GM21529 (cell line): ENCODE measurements at regions not wholly inside any gene's neighbourhood (a gene's known extent, or its start where the extent isn't known, plus 50 kb on each side); places are given as distances from the start of the nearest gene placed in this dataset.
"Not testable (repeated sequence)": the region's sequence is repeated elsewhere in the genome, so short reads cannot be mapped to it uniquely, and the experiment has no call there.

Experiments
- ATAC-seq: cut with Tn5 transposase; IDR thresholded peaks from one replicate; pipeline ENCODE4 v1.9.1; 2021; ENCODE audit not compliant: unreplicated experiment

GRCh38 chrX:23458957-23459356 is 124.3 kb downstream of the PTCHD1 start:
- ATAC-seq, result not testable (repeated sequence)

GRCh38 chrX:23465105-23465791 is 130.6 kb downstream of the PTCHD1 start:
- ATAC-seq, result no peak

GRCh38 chrX:23465985-23466384 is 131.3 kb downstream of the PTCHD1 start:
- ATAC-seq, result no peak

GRCh38 chrX:23478056-23478455 is 143.4 kb downstream of the PTCHD1 start:
- ATAC-seq, result no peak

GRCh38 chrX:23478561-23478960 is 143.9 kb downstream of the PTCHD1 start:
- ATAC-seq, result no peak

- no peak for ATAC-seq
Measured at GRCh38 chrX:23482561-23482960, 147.9 kb downstream of the PTCHD1 start.

GRCh38 chrX:23483396-23483795 is 148.7 kb downstream of the PTCHD1 start:
- ATAC-seq, result no peak

- no peak for ATAC-seq
Measured at GRCh38 chrX:23493941-23494374, 159.3 kb downstream of the PTCHD1 start.

- no peak for ATAC-seq
Measured at GRCh38 chrX:23494741-23495140, 160.1 kb downstream of the PTCHD1 start.

- ATAC-seq, result no peak
Measured at GRCh38 chrX:23497919-23498318, 163.3 kb downstream of the PTCHD1 start.

- ATAC-seq, result no peak
Measured at GRCh38 chrX:23501974-23502373, 165.3 kb upstream of the PRDX4 start.

- ATAC-seq, result no peak
Measured at GRCh38 chrX:23503835-23504539, 163.3 kb upstream of the PRDX4 start.

- no peak for ATAC-seq
Measured at GRCh38 chrX:23504540-23504884, 162.8 kb upstream of the PRDX4 start.

- ATAC-seq, result no peak
Measured at GRCh38 chrX:23504895-23505294, 162.4 kb upstream of the PRDX4 start.

GRCh38 chrX:23505531-23506303 is 161.6 kb upstream of the PRDX4 start:
- no peak for ATAC-seq

GRCh38 chrX:23509256-23509655 is 158.0 kb upstream of the PRDX4 start:
- no peak for ATAC-seq

GRCh38 chrX:23511793-23512192 is 155.5 kb upstream of the PRDX4 start:
- no peak for ATAC-seq

GRCh38 chrX:23513121-23513520 is 154.2 kb upstream of the PRDX4 start:
- ATAC-seq, result no peak

- no peak for ATAC-seq
Measured at GRCh38 chrX:23514082-23514481, 153.2 kb upstream of the PRDX4 start.

GRCh38 chrX:23515028-23515427 is 152.3 kb upstream of the PRDX4 start:
- ATAC-seq, result no peak

GRCh38 chrX:23523026-23523657 is 144.2 kb upstream of the PRDX4 start:
- not testable (repeated sequence) for ATAC-seq
